ENCODE measurements at regions not wholly inside any gene's neighbourhood (a gene's known extent, or its start where the extent isn't known, plus 50 kb on each side); places are given as distances from the start of the nearest gene placed in this dataset.

GRCh38 chr4:138405934-138406567 lies 163.9 kb upstream of the SLC7A11 start:
- no peak for TF ChIP-seq CTCF (IDR thresholded peaks at IDR 0.05)
- no peak for TF ChIP-seq POLR2A (IDR thresholded peaks at IDR 0.05)
- TF ChIP-seq EP300 (IDR thresholded peaks at IDR 0.05) = peak in 1 of 2 donors; percentile 68
